GM18858 (cell line): ENCODE measurements at regions not wholly inside any gene's neighbourhood (a gene's known extent, or its start where the extent isn't known, plus 50 kb on each side); places are given as distances from the start of the nearest gene placed in this dataset.

Source experiments
- ATAC-seq: cut with Tn5 transposase; IDR thresholded peaks from one replicate; pipeline ENCODE4 v1.9.1; 2021; ENCODE audit not compliant: unreplicated experiment

- ATAC-seq: no peak
Observed at GRCh38 chr5:109476292-109476691, 66.5 kb upstream of the PJA2 start.

- no peak for ATAC-seq
Observed at GRCh38 chr5:109469896-109470662, 60.3 kb upstream of the PJA2 start.

GRCh38 chr5:109468737-109469420 lies 59.1 kb upstream of the PJA2 start:
- ATAC-seq: peak; percentile 92

GRCh38 chr5:109468288-109468676 lies 58.5 kb upstream of the PJA2 start:
- no peak for ATAC-seq

- no peak for ATAC-seq
Observed at GRCh38 chr5:109467058-109467457, 57.3 kb upstream of the PJA2 start.
